ENCODE measurements at regions not wholly inside any gene's neighbourhood (a gene's known extent, or its start where the extent isn't known, plus 50 kb on each side); places are given as distances from the start of the nearest gene placed in this dataset.

- TF ChIP-seq EZH2 (IDR thresholded peaks at IDR 0.05; ENCODE audit: insufficient read depth, low read length) (no peak), CTCF (IDR thresholded peaks at IDR 0.05; ENCODE audit: insufficient read depth, low read depth, low read length) (no peak)
These were observed 768.8 kb upstream of the SLC35B3 start for GRCh38 chr6:9204171-9204570.
